Heart left ventricle (tissue), 16 donors: ENCODE measurements at regions not wholly inside any gene's neighbourhood (a gene's known extent, or its start where the extent isn't known, plus 50 kb on each side); places are given as distances from the start of the nearest gene placed in this dataset.

Source experiments
- ATAC-seq, 4 donors: fragments of 200-7000 bp; cut with Tn5 transposase; one replicate each; pipeline ENCODE4 v1.9.1; 2020 to 2022; ENCODE audit warnings: moderate library complexity in 4 of 4, mild to moderate bottlenecking in 3 of 4, moderate number of reproducible peaks in 1 of 4
- DNase-seq, 5 donors: peaks; one replicate each; pipeline ENCODE4 v3.0.0-alpha.2; 2020
- H3K27ac ChIP-seq, 12 donors: fragments of 200-600 bp; sonication (generic) in 4 of 12; one replicate each; pipeline versions ENCODE4 v1.5.0 to v1.8.0; 2016 to 2022; ENCODE audit warnings: mild to moderate bottlenecking in 2 of 12
- H3K27me3 ChIP-seq, 9 donors: fragments of 200-600 bp; sonication (generic) in 2 of 9; one replicate each; pipeline versions ENCODE4 v1.5.1 to v1.8.0; 2016 to 2022; ENCODE audit warnings: mild to moderate bottlenecking in 3 of 9
- H3K36me3 ChIP-seq, 9 donors: fragments of 200-600 bp; sonication (generic) in 2 of 9; one replicate each; pipeline versions ENCODE4 v1.5.0 to v1.8.0; 2018 to 2022; ENCODE audit warnings: mild to moderate bottlenecking in 2 of 9
- H3K4me1 ChIP-seq, 12 donors: fragments of 200-600 bp; sonication (generic) in 4 of 12; one replicate each; pipeline versions ENCODE4 v1.5.0 to v1.8.0; 2016 to 2022; ENCODE audit warnings: mild to moderate bottlenecking in 3 of 12
- H3K4me3 ChIP-seq, 12 donors: fragments of 200-600 bp; sonication (generic) in 4 of 12; one replicate each; pipeline versions ENCODE4 v1.5.0 to v1.8.0; 2017 to 2022; ENCODE audit warnings: mild to moderate bottlenecking in 9 of 12, moderate library complexity in 4 of 12
- H3K9me3 ChIP-seq, 12 donors: fragments of 200-600 bp; sonication (generic) in 4 of 12; one replicate each; pipeline versions ENCODE4 v1.5.0 to v1.8.0; 2016 to 2022; ENCODE audit warnings: mild to moderate bottlenecking in 1 of 12
- POLR2A ChIP-seq, 2 donors: fragments of 450-650 bp; IDR thresholded peaks; one replicate each; pipeline ENCODE4 v1.6.1; 2017; ENCODE audit warnings: antibody characterized with exemption in 2 of 2, mild to moderate bottlenecking in 2 of 2, moderate library complexity in 2 of 2
- WGBS, 4 donors: extraction: QIAGEN DNeasy Blood & Tissue Kit in 2 of 4; methylation state at CpG; one replicate each; pipeline versions ENCODE4 v1.1.5 to v1.1.7; 2013 to 2018; 5-methylcytosine and 5-hydroxymethylcytosine counted together
- intact Hi-C, 10 donors: fragments of 100-400 bp; cut with DNase I; formaldehyde crosslinking; loops; one replicate each; pipeline versions ENCODE4 v1.11.1 to v1.14.2; 2022
- TF ChIP-seq, protein P1 (sequence below), 12 donors: fragments of 200-600 bp; sonication (generic) in 4 of 12; IDR thresholded peaks; one replicate each; pipeline versions ENCODE4 v1.5.0 to v1.8.0; 2018 to 2022; ENCODE audit warnings: antibody characterized with exemption in 12 of 12, mild to moderate bottlenecking in 5 of 12
- donor health status: ischemic (EF 13 %, LVEDD 7.1; RV severe dilation, severe dysfunction).
- donor health status: healthy with polysubstance abuse.
- donor health status: DM: no; HTN: yes; CAD: no.
- donor health status: DM: no; HTN: no; CAD: no.
- donor health status: ischemic (EF 25% LVEDD 6.9; RV normal size, moderate dysfunction).
- donor health status: ischemic (EF 25% LVEDD 5.7; RV mildly dilated, moderate dysfunction).
- donor health status: healthy.
- donor health status: DM: yes; HTN: yes; CAD: no.
- donor health status: ischemic (EF 35%, LVEDD 5.7; RV mildly dilated, moderate dysfunction).
- donor health status: nonischemic (EF 11% LVEDD 7.7; RV severe dilation, severe dysfunction).
- donor health status: DM: yes; HTN: yes; CAD: no.
- donor health status: PGD.
- donor health status: ischemic (EF 29% LVEDD 5.4; RV normal size, mild dysfunction).
- donor health status: nonischemic (EF 23%, LVEDD 6.1; RV moderate dilation, normal function).

DNA sequence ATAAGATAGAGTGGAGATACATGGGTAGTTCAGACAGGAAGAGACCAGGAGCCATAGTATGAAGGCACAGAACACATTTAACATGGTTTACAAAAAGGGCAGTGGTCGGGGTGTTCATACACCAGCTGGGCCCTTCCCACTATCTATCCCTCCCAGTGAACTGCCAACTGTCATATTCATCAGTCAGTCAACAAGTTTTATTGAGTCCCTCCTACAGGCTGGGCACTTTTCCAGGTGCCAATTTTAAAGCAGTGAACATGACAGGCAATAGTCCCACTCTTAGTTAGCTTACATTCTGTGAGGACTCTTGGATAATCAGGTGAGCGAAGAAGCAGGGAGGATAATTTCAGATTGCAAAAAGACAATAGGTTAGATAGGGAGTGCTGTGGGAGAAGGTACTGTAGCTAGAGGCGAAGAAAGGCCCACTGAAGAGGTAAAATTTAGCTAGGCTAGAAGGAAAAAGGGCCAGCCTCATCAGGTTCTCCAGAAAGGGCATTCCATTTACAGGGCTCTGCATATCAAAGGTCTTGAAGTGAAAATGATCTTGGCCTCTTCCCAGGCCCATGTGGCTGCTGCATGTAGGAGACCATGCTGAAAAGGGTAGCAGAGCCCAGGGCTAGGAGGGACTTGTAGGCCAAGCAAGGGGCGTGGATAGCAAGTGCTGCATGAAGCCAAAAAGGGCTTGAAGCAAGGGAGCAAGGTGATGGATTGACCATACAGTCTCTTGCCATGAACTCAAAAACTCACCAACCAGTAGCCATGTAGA lies 274.7 kb upstream of the SNX7 start:
- Histone ChIP-seq H3K4me1 (peaks cover 0 to 30% (median 0%) of the 10 kb centered on the region in 12 donors), H3K9me3 (no peaks in the 10 kb centered on the region), H3K4me3 (no peak overlapping the region), H3K27ac (no peak overlapping the region), H3K27me3 (no peaks in the 10 kb centered on the region), H3K36me3 (no peaks in the 10 kb centered on the region)
- ATAC-seq (no peak), DNase-seq (no peak)
- WGBS, 4 donors = 80 to 87% (median 83%) methylated on average over 4 of the region's 4 CpGs
- intact Hi-C loops = no loop called here
- TF ChIP-seq, protein P1, sequence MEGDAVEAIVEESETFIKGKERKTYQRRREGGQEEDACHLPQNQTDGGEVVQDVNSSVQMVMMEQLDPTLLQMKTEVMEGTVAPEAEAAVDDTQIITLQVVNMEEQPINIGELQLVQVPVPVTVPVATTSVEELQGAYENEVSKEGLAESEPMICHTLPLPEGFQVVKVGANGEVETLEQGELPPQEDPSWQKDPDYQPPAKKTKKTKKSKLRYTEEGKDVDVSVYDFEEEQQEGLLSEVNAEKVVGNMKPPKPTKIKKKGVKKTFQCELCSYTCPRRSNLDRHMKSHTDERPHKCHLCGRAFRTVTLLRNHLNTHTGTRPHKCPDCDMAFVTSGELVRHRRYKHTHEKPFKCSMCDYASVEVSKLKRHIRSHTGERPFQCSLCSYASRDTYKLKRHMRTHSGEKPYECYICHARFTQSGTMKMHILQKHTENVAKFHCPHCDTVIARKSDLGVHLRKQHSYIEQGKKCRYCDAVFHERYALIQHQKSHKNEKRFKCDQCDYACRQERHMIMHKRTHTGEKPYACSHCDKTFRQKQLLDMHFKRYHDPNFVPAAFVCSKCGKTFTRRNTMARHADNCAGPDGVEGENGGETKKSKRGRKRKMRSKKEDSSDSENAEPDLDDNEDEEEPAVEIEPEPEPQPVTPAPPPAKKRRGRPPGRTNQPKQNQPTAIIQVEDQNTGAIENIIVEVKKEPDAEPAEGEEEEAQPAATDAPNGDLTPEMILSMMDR (IDR thresholded peaks at IDR 0.05) = no peak
- no peak for TF ChIP-seq POLR2A (IDR thresholded peaks at IDR 0.05)

DNA sequence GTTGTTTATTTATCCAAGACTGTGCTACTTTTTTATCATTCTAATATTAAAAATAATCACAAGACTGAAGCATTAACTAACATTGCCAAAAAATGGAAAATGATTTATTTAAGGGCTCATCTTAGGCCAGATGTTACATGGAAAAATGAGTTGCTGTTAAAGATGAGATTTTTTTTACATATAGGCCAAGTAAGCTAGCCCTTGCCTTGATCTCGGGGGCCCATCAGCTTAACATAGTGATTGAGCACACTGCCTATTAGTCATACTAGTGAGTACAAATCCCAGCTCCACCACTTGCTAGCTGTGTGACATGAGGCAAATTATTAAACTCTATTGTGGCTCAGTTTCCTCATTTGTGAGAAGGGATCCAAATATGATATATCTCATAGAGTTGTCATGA lies 275.9 kb upstream of the SNX7 start:
- DNase-seq (no peak), ATAC-seq (no peak)
- intact Hi-C loops = no loop called here
- WGBS, 4 donors = 73 to 88% (median 85%) methylated on average over 1 of the region's 1 CpG
- Histone ChIP-seq H3K36me3 (no peaks in the 10 kb centered on the region), H3K27me3 (no peaks in the 10 kb centered on the region), H3K9me3 (no peaks in the 10 kb centered on the region), H3K4me3 (no peak overlapping the region), H3K27ac (no peak overlapping the region), H3K4me1 (peaks cover 0 to 30% (median 0%) of the 10 kb centered on the region in 12 donors)
- TF ChIP-seq POLR2A (IDR thresholded peaks at IDR 0.05) = no peak
- TF ChIP-seq, protein P1 (IDR thresholded peaks at IDR 0.05) = no peak

- intact Hi-C loops = no loop called here
- H3K9me3 ChIP-seq = no peaks in the 10 kb centered on the region
- TF ChIP-seq POLR2A (IDR thresholded peaks at IDR 0.05) = no peak
- TF ChIP-seq, protein P1 (IDR thresholded peaks at IDR 0.05) = no peak
- 63 to 76% (median 67%) methylated on average over 6 of the region's 6 CpGs for WGBS, 4 donors
- peaks cover 0 to 27% (median 0%) of the 10 kb centered on the region in 12 donors for H3K4me1 ChIP-seq
- no peak overlapping the region for H3K27ac ChIP-seq
- DNase-seq = no peak
- H3K4me3 ChIP-seq = no peak overlapping the region
- no peaks in the 10 kb centered on the region for H3K27me3 ChIP-seq
- no peaks in the 10 kb centered on the region for H3K36me3 ChIP-seq
- ATAC-seq = no peak
Observed at GRCh38 chr1:98384461-98385141, 276.9 kb upstream of the SNX7 start.

DNA sequence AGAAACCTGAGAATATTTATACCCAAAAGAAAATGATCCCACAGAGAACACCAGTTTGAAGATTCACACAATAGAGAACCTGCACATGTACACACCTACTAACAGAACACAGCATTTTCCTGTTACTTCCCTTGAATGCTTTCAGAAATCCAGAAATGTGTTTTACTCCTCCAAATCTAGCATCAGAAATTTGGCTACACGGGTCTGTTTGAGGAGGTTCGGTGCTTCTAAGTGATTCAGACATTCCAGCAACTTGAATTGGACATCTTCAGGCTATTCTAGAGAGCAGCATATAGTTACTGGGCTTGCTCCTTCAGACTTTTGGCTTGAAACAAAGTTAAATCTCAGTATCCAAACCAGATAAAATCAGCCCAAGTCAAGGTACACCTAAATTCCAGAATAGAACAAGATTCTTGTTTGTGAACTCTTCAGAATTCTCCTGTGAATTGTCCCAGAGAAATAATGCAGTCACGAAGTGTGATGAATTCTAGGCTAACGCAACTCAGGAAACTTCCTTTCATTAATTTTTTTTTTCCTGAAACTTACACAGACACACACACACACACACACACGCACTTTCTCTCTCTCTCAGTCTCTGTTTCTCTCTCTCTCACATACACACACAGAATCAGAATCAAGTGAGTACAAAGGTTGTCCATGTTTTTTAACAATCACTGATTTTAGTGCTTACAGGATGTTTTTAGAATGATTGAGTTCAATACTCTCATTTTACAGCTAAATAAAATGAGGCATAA lies 278.4 kb upstream of the SNX7 start:
- 45 to 63% (median 51%) methylated on average over 5 of the region's 5 CpGs for WGBS, 4 donors
- Histone ChIP-seq H3K27ac (no peak overlapping the region), H3K36me3 (no peaks in the 10 kb centered on the region), H3K27me3 (no peaks in the 10 kb centered on the region), H3K4me1 (peaks cover 0 to 14% (median 0%) of the 10 kb centered on the region in 12 donors), H3K4me3 (no peak overlapping the region), H3K9me3 (no peaks in the 10 kb centered on the region)
- DNase-seq (no peak), ATAC-seq (no peak)
- intact Hi-C loops = no loop called here
- TF ChIP-seq, protein P1 (IDR thresholded peaks at IDR 0.05) = no peak
- no peak for TF ChIP-seq POLR2A (IDR thresholded peaks at IDR 0.05)
